SK-N-SH treated with all-trans-retinoic acid at 6 μM for 48 hours (cell line): ENCODE measurements at regions not wholly inside any gene's neighbourhood (a gene's known extent, or its start where the extent isn't known, plus 50 kb on each side); places are given as distances from the start of the nearest gene placed in this dataset.

Experiments used
- ATAC-seq: fragments of 200-7000 bp; cut with Tn5 transposase; 3 replicates; pipeline ENCODE4 v1.9.1; 2020; ENCODE audit warnings: mild to moderate bottlenecking, moderate library complexity
- ARNTL ChIP-seq: fragments of 450-650 bp; formaldehyde crosslinking; IDR thresholded peaks from 2 replicates; pipeline ENCODE4 v1.5.0; 2020; ENCODE audit warnings: low read depth, mild to moderate bottlenecking, moderate library complexity, borderline replicate concordance
- BACH2 ChIP-seq: fragments of 250-450 bp; sonication (Bioruptor Pico); IDR thresholded peaks from 2 replicates; pipeline ENCODE4 v1.9.0; 2021; ENCODE audit warnings: mild to moderate bottlenecking, borderline replicate concordance
- CSDC2 ChIP-seq: fragments of 250-450 bp; sonication (Bioruptor Pico); IDR thresholded peaks from 2 replicates; pipeline ENCODE4 v1.5.0; 2020; ENCODE audit warnings: mild to moderate bottlenecking, moderate library complexity
- ESRRG ChIP-seq: fragments of 250-450 bp; sonication (Bioruptor Pico); IDR thresholded peaks from 2 replicates; pipeline ENCODE4 v1.6.1; 2021; ENCODE audit warnings: mild to moderate bottlenecking
- GLIS3 ChIP-seq: fragments of 250-450 bp; sonication (Bioruptor Pico); IDR thresholded peaks from 2 replicates; pipeline ENCODE4 v1.5.0; 2020; ENCODE audit warnings: mild to moderate bottlenecking, moderate library complexity
- OSR1 ChIP-seq: fragments of 250-450 bp; sonication (Bioruptor Pico); IDR thresholded peaks from 2 replicates; pipeline ENCODE4 v1.8.0; 2022; ENCODE audit warnings: moderate library complexity, mild to moderate bottlenecking, inconsistent platforms
- PPARA ChIP-seq: fragments of 250-450 bp; sonication (Bioruptor Pico); IDR thresholded peaks from 2 replicates; pipeline ENCODE4 v1.5.0; 2020; ENCODE audit warnings: mild to moderate bottlenecking, borderline replicate concordance
- RARB ChIP-seq: fragments of 250-450 bp; sonication (Bioruptor Pico); IDR thresholded peaks from 2 replicates; pipeline ENCODE4 v1.8.0; 2021; ENCODE audit warnings: mild to moderate bottlenecking, moderate library complexity
- SNAI2 ChIP-seq: fragments of 250-450 bp; sonication (Bioruptor Pico); IDR thresholded peaks from 2 replicates; pipeline ENCODE4 v1.5.0; 2020; ENCODE audit warnings: mild to moderate bottlenecking, moderate library complexity
- TCF4 ChIP-seq: fragments of 250-450 bp; sonication (Bioruptor Pico); IDR thresholded peaks from 2 replicates; pipeline ENCODE4 v1.8.0; 2021; ENCODE audit warnings: mild to moderate bottlenecking, moderate library complexity, borderline replicate concordance
- TOX ChIP-seq: fragments of 250-450 bp; sonication (Bioruptor Pico); IDR thresholded peaks from 2 replicates; pipeline ENCODE4 v1.8.0; 2021; ENCODE audit warnings: mild to moderate bottlenecking, moderate library complexity, borderline replicate concordance
- ZC3H10 ChIP-seq: fragments of 250-450 bp; sonication (Bioruptor Pico); IDR thresholded peaks from 2 replicates; pipeline ENCODE4 v1.5.1; 2021; ENCODE audit warnings: mild to moderate bottlenecking, moderate library complexity
- ZFP3 ChIP-seq: fragments of 250-450 bp; sonication (Bioruptor Pico); IDR thresholded peaks from 2 replicates; pipeline ENCODE4 v1.5.0; 2020; ENCODE audit warnings: mild to moderate bottlenecking, moderate library complexity
- ZNF565 ChIP-seq: fragments of 450-650 bp; formaldehyde crosslinking; conservative IDR thresholded peaks from 2 replicates; pipeline ENCODE4 v1.5.0; 2020; ENCODE audit warnings: low read depth, mild to moderate bottlenecking, moderate library complexity
- ZNF70 ChIP-seq: fragments of 450-650 bp; formaldehyde crosslinking; IDR thresholded peaks from 2 replicates; pipeline ENCODE4 v1.5.0; 2020; ENCODE audit warnings: mild to moderate bottlenecking, moderate library complexity
- TF ChIP-seq, protein P1 (sequence below): fragments of 250-450 bp; sonication (Bioruptor Pico); IDR thresholded peaks from 2 replicates; pipeline ENCODE4 v1.8.0; 2020; ENCODE audit warnings: mild to moderate bottlenecking, moderate library complexity, borderline replicate concordance
- TF ChIP-seq, protein P2 (sequence below): fragments of 250-450 bp; sonication (Bioruptor Pico); IDR thresholded peaks from 2 replicates; pipeline ENCODE4 v1.5.0; 2020; ENCODE audit warnings: mild to moderate bottlenecking, moderate library complexity
- TF ChIP-seq, protein P3 (sequence below): fragments of 250-450 bp; sonication (Bioruptor Pico); IDR thresholded peaks from 2 replicates; pipeline ENCODE4 v1.5.1; 2020; ENCODE audit warnings: low read depth, mild to moderate bottlenecking, moderate library complexity
- TF ChIP-seq, protein P4 (sequence below): fragments of 250-450 bp; sonication (Bioruptor Pico); IDR thresholded peaks from 2 replicates; pipeline ENCODE4 v1.8.0; 2021; ENCODE audit warnings: low read depth, mild to moderate bottlenecking, moderate library complexity, borderline replicate concordance

DNA sequence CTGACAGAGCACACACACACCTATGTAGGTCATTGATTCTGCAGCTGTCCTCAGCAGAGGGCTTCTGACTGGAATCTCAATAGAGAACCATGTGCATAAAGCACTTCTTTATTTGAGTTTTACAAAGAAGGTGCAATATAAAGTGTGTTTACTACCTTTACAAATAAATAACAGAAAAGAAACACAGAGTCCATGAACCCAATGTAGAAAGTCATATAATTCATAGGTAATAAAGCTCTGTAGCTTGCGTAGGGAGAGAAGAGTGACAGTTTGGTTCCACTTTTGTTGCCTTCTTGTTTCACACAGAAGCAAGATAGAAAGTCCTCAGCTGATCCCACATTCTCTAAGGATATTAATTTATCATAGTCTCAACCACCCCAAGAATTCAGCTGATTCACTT is 149.5 kb downstream of the GABRG2 start:
- no peak for ATAC-seq

DNA sequence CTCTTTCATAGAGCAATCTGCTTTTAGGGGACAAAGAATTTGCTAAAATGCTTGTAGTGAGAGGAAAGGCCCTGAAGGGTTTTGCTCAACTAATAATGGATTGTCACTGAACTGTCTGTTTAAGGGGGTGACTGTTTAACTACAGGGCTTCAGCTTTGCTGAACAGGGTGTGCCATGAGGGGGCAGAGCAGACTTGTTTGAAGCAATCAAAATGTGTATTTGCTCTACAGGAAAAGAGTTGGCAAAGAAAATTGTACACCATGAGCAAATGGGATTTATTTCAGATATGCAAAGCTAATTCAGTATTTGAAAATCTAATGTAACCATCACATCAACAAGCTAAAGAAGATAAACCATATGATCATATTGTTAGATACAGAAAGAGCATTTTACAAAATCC is 154.3 kb downstream of the GABRG2 start:
- ATAC-seq = no peak

More for the DNA sequence above, 149.5 kb downstream of the GABRG2 start:
- TF ChIP-seq GLIS3 (CRISPR knock-in tag) (no peak), CSDC2 (CRISPR knock-in tag) (no peak), ZFP3 (no peak), TCF4 (CRISPR knock-in tag) (no peak), RARB (CRISPR knock-in tag) (no peak), ARNTL (no peak), PPARA (CRISPR knock-in tag) (no peak), SNAI2 (CRISPR knock-in tag) (no peak), ZNF565 (CRISPR knock-in tag) (no peak), ZNF70 (CRISPR knock-in tag) (no peak), OSR1 (CRISPR knock-in tag) (no peak), TOX (CRISPR knock-in tag) (no peak)
- TF ChIP-seq, protein P1, sequence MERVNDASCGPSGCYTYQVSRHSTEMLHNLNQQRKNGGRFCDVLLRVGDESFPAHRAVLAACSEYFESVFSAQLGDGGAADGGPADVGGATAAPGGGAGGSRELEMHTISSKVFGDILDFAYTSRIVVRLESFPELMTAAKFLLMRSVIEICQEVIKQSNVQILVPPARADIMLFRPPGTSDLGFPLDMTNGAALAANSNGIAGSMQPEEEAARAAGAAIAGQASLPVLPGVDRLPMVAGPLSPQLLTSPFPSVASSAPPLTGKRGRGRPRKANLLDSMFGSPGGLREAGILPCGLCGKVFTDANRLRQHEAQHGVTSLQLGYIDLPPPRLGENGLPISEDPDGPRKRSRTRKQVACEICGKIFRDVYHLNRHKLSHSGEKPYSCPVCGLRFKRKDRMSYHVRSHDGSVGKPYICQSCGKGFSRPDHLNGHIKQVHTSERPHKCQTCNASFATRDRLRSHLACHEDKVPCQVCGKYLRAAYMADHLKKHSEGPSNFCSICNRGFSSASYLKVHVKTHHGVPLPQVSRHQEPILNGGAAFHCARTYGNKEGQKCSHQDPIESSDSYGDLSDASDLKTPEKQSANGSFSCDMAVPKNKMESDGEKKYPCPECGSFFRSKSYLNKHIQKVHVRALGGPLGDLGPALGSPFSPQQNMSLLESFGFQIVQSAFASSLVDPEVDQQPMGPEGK = no peak
- TF ChIP-seq, protein P2, sequence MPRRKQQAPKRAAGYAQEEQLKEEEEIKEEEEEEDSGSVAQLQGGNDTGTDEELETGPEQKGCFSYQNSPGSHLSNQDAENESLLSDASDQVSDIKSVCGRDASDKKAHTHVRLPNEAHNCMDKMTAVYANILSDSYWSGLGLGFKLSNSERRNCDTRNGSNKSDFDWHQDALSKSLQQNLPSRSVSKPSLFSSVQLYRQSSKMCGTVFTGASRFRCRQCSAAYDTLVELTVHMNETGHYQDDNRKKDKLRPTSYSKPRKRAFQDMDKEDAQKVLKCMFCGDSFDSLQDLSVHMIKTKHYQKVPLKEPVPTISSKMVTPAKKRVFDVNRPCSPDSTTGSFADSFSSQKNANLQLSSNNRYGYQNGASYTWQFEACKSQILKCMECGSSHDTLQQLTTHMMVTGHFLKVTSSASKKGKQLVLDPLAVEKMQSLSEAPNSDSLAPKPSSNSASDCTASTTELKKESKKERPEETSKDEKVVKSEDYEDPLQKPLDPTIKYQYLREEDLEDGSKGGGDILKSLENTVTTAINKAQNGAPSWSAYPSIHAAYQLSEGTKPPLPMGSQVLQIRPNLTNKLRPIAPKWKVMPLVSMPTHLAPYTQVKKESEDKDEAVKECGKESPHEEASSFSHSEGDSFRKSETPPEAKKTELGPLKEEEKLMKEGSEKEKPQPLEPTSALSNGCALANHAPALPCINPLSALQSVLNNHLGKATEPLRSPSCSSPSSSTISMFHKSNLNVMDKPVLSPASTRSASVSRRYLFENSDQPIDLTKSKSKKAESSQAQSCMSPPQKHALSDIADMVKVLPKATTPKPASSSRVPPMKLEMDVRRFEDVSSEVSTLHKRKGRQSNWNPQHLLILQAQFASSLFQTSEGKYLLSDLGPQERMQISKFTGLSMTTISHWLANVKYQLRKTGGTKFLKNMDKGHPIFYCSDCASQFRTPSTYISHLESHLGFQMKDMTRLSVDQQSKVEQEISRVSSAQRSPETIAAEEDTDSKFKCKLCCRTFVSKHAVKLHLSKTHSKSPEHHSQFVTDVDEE (CRISPR knock-in tag) = no peak
- TF ChIP-seq, protein P3, sequence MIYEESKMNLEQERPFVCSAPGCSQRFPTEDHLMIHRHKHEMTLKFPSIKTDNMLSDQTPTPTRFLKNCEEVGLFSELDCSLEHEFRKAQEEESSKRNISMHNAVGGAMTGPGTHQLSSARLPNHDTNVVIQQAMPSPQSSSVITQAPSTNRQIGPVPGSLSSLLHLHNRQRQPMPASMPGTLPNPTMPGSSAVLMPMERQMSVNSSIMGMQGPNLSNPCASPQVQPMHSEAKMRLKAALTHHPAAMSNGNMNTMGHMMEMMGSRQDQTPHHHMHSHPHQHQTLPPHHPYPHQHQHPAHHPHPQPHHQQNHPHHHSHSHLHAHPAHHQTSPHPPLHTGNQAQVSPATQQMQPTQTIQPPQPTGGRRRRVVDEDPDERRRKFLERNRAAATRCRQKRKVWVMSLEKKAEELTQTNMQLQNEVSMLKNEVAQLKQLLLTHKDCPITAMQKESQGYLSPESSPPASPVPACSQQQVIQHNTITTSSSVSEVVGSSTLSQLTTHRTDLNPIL (CRISPR knock-in tag) = no peak
- TF ChIP-seq, all 23 proteins: peak for 0

More for the DNA sequence above, 154.3 kb downstream of the GABRG2 start:
- TF ChIP-seq, protein P2 (CRISPR knock-in tag) = no peak
- TF ChIP-seq PPARA (CRISPR knock-in tag) = no peak
- no peak for TF ChIP-seq ZNF70 (CRISPR knock-in tag)
- TF ChIP-seq, protein P4, sequence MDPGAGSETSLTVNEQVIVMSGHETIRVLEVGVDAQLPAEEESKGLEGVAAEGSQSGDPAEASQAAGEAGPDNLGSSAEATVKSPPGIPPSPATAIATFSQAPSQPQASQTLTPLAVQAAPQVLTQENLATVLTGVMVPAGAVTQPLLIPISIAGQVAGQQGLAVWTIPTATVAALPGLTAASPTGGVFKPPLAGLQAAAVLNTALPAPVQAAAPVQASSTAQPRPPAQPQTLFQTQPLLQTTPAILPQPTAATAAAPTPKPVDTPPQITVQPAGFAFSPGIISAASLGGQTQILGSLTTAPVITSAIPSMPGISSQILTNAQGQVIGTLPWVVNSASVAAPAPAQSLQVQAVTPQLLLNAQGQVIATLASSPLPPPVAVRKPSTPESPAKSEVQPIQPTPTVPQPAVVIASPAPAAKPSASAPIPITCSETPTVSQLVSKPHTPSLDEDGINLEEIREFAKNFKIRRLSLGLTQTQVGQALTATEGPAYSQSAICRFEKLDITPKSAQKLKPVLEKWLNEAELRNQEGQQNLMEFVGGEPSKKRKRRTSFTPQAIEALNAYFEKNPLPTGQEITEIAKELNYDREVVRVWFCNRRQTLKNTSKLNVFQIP = no peak
- no peak for TF ChIP-seq ZC3H10 (CRISPR knock-in tag)
- TF ChIP-seq BACH2 (CRISPR knock-in tag) = no peak
- no peak for TF ChIP-seq TOX (CRISPR knock-in tag)
- TF ChIP-seq ZNF565 (CRISPR knock-in tag) = no peak
- TF ChIP-seq ESRRG (CRISPR knock-in tag) = no peak
